Fibroblast of skin of left biceps (primary cell): ENCODE measurements at regions not wholly inside any gene's neighbourhood (a gene's known extent, or its start where the extent isn't known, plus 50 kb on each side); places are given as distances from the start of the nearest gene placed in this dataset.
A peak's percentile ranks its signal among the peaks of the same experiment; 100 is the strongest.
"Not testable (repeated sequence)": the region's sequence is repeated elsewhere in the genome, so short reads cannot be mapped to it uniquely, and the experiment has no call there.

Experiments
- DNase-seq, 2 experiments: peaks; one replicate each; pipeline ENCODE4 v3.0.0-alpha.2; 2013; ENCODE audit warnings: low read depth in 2 of 2

DNA sequence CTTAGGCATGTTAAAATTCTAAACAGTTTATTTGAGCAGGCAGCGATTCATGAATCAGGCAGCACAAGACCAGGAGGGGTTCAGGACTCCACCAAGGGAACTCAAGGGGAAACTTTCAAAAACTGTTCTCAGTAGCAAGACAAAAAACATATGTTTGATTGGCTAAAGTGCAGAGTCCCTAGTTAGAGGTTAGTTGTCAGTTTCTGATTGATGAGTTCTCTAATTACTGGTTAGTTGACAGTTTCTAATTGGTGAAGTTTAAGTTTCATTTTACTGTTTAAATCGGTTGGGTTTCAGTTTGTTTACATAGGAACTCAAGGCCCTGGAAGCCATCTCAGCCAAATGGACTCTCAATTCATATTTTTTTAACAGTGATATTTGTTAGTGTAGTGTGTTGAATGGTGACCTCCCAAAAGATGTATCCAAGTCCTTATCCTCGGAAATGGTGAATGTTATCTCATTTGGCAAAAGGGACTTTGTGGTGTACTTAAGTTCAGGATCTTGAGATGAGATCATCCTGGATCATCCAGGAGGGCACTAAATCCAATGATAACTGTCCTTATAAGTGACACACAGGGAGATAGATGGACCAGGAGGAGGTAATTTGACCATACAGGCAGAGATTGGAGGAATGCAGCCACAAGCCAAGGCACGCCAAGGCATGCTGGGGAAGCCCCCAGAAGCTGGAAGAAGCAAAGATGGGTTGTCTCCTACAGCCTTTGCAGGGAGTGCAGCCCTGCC lies 219.2 kb upstream of the RAI14 start:
- no peak for DNase-seq

DNA sequence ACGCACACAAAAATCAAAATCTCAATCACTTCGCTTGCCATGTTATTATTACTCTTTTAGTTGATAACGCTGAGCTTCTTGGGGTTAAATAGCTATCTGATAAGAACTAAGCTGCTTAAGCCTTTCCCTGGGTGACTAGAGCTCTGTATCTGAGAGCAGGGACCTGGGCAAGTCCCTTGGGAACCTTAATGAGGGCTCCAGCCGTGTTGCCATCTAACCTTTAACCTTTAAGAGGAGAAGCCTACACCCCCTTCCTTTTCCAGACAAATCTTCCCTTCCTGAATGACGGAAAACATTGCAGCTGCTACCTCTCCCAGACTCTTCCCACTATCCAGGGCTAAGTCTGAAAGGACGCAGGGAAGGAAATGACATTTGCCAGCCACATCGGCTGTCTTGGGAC lies 216.5 kb upstream of the RAI14 start:
- no peak for DNase-seq

DNA sequence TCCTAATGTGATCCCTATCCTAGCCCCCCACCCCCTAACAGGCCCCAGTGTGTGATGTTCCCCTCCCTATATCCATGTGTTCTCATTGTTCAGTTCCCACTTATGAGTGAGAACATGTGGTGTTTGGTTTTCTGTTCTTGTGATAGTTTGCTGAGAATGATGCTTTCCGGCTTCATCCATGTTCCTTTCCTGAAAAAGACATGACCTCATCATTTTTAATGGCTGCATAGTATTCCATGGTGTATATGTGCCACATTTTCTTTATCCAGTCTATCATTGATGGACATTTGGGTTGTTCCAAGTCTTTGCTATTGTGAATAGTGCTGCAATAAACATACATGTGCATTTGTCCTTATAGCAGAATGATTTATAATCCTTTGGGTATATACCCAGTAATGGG lies 214.4 kb upstream of the RAI14 start:
- not testable (repeated sequence) for DNase-seq

DNA sequence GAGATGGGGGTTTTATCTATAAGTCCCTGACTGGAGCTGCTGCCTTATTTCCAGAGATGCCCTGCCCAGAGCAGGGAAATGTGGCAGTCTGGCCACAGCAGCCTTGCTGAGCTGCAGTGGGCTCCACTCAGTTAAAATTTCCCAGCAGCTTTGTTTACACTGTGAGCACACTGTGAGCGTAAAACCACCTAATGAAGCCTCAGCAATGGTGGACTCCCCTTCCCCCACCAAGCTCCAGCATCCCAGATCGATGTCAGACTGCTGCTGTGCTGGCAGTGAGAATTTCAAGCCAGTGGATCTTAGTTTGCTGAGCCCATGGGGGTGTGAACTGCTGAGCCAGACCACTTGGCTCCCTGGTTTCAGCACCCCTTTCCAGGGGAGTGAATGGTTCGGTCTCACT lies 208.7 kb upstream of the RAI14 start:
- no peak for DNase-seq

DNA sequence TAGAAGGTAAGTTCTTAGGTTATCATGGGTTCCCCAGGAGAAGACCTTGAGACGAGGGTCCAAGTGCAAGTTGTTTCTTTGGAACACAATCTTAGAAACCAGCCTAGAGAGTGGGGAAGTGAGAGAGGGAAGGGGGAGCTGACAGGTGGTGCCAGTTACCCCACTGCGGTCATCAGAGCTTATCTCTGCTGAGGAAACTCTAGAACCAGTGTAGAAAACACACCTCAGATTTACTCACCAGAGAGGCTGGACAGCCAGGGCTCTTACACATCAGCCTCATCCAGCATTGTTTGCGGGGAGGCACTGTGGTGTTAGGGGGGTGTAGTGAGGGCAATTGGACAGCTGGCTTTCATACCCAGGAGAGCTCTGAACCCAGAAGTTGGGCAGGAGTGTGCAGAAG lies 206.5 kb upstream of the RAI14 start:
- DNase-seq, result no peak

DNA sequence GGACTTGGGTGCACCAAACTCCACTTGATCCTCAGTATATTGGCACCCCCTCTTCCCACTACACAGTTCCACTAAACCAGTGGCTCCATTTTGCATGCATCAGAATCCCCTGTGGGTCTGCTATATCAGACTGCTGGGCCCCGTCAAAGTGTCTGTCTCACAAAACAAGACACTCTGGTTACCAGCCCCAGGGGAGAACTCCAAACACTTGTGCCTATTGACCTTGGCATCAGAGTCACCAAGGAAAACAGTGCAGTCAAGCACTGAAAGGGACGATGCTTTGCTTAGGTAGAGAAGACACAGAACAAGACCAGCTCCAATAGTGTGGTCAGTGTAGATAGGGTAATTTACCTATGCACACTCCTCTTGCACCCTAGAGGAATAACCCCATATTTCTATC lies 205.8 kb upstream of the RAI14 start:
- DNase-seq, result no peak

DNA sequence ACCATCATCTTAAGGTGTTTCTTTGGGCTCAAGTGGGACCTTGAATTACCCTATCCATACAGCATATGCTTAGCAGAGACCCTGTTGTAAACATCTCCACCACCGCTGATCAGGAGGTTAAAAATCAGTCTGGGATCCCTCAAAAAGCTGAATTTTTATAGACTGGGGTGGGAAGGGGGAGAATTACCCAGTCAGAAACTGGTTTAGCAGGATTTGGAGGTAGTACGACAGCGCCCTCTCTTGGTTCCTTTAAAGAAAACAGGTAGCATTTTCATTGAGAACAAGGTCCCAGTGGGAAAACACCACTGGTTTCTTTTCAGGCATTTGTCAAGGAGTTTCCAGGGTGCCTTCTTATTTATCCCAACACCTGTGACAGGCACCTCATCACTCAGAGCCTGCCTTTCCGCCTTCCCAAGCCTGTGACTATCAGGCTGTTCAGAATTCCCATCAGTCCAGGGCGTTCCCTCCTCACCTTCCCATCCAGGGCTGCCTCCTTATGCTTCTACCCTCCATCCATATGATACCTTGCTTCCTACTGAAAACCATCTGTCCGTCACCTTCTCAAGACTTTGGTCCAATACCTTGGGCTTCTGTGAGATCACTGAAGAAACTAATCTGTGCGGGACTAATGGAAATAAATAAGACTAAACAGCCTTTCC lies 203.8 kb upstream of the RAI14 start:
- peak in 1 of 2 experiments; percentile 1 for DNase-seq

DNA sequence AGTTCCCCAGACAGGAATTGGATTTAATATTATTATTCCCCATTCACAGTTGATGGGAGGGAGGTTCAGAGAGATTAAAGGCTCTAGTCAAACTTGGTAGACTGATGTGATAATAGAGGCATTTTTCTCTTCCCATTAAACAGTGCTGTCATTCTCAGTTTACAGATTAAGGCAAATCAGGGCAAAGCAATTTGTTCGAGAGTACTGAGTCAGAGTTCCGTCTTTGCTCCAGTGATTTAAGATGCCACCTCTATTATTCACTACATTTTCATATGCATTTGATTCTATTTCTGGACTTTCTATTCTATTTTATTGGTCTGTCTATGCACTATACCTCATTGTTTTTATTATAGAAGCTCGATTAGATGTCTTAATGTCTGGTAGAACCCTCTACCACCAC lies 201.0 kb upstream of the RAI14 start:
- no peak for DNase-seq

DNA sequence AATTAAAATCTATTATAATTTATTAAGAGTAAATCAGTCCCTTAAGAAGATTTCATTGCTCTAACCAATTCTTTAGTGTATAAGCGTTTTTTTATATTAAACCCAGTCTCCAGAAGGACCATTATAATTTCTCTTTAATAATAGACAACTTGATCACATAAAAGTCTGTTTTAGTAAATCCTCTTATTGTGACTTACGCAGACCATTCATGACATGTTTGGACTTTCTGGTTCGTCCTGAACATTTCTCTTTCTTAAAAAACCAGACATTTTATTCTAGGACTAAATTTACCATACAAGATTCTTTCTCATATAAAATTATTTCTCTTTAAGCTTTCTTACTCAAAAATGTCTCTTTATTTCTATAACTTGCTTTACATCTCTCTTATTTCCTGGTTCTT lies 196.2 kb upstream of the RAI14 start:
- DNase-seq, result no peak

DNA sequence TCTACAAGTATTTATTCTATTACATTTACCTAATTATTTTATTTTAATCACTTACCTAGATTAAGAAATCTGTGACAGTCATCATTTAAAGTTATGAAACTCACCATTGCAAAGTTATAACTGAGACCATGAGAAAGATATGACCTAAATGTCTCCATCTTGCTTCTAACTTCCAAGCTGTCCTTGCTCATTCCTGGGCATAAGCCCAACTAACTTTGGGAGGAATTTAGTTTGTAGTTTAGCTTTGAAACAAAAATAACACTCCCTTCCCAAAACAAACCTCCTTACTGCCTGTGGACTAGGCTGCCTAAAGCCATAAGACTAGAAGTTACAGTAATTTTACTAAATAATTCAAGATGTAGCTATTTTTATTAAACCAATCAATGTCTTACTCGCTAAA lies 195.6 kb upstream of the RAI14 start:
- DNase-seq, result no peak

DNA sequence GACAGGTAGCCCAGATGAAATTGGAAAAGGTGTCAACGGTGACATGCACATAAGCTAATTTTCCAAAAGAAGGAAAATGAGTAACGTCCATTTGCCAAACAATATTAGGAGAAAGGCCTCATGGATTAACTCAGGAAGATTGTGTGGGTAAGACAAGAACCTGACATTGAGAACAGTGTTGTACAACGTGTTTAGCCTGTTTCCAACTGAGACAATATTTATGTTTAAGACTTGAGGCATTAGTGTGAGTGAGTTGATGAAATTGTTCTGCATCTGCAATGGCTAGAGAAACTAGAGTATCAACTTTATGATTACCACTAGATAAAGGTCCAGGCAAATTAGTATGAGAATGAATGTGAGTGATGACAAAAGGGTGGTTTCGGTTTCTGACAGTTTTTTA lies 191.3 kb upstream of the RAI14 start:
- DNase-seq, result no peak

DNA sequence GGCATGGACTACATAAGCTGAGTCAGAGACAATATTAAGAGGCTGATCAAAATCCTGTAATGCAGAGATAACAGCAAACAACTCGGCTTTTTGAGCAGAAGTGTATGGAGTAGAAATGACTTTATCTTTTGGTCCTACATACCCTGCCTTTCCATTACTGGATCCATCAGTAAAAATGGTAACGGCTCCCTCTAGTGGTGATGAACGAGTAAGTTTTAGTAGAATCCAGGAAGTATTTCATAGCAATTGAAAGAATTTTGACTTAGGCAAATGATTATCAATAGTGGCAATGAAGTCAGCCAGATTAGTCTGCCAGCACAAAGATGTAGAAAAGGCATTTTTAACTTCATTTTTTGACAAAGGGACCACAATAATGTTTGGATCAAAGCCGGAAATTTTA lies 190.8 kb upstream of the RAI14 start:
- not testable (repeated sequence) for DNase-seq

DNA sequence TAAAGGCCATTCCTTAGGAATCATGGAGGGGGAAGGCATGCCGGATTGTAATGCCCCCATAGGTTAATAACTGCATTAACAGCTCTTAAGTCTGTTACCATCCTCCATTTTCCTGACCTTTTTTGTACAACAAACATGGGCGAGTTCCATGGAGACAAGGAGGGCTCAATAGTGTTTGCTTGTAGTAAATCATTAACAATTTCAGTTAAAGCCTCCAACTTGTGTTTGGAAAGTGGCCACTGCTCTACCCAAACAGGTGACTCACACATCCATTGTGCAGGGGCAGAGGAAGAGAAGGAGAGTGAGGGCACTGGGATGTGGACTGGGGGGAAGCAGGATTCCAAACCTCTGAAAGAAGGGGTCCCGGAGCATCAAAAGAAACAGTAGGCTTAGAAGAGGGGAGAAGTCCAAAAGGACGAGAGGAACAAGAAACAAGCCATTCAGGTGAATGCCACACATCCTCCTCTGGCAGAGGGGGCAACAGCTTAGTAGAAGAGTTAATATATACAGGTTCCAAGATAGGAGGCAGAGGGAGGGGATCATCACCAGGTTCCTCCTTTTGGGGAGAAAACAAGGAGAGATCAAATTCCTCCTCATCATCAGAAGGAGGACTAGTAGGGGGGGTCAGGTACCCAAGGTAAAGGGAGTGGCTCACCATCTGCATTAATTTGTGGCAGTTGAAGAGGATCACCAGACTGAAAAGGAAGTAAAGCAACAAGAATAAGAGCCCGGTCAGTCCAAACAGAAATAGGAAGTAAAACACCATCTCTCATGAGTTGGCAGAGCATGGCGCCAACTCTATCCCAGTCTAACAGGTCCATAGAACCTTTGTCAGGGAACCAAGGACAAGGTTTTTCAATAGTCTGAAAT lies 189.4 kb upstream of the RAI14 start:
- not testable (repeated sequence) for DNase-seq

DNA sequence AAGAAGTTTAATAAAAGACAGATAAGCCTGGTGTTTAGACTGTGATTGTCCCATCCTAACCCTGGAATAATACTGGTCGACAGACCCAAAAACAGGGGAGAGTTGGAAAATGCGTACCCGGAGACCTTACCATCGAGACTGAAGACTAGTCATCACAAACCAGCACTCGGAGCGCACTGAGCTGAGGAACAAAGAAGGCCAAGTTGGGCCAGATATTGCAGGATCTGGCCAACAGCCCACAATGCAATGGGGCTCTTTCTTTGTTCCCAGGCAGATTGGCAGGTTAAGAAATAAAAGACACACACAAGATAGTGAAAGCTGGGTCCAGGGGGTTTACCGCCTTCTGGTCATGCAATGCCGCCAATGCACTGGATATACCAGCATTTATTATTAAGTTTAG lies 188.7 kb upstream of the RAI14 start:
- DNase-seq, result no peak

DNA sequence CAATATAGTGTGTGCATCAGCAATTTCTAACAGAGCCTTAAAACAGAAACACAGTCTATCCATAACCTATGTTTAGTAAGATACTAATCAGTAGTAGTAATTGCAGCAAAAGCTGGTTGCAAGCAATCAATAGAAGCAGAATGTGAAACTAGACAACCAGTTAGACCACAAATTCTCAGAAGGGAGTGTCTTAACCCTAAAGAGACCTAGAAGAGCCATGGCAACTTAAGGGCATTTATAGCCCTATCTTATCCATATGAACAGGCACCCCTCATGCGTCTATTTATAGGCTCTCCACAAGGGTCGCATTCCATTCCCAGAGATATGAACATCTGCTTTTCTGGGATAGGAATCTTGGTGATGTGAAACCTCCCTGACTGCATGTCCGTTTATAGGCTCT lies 188.1 kb upstream of the RAI14 start:
- DNase-seq, result not testable (repeated sequence)

DNA sequence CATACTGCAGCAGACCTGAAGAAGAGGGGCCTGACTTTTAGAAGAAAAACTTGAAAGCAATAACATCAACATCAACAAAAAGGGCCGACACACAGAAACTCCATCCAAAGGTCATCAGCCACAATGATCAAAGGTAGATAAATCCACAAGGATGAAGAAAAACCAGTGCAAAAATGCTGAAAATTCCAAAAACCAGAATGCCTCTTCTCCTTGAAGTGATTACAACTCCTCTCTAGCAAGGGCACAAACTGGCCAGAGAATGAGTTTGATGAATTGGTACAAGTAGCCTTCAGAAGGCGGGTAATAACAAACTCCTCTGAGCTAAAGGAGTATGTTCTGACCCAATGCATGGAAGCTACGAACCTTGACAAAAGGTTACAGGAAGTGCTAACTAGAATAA lies 186.2 kb upstream of the RAI14 start:
- DNase-seq, result no peak

DNA sequence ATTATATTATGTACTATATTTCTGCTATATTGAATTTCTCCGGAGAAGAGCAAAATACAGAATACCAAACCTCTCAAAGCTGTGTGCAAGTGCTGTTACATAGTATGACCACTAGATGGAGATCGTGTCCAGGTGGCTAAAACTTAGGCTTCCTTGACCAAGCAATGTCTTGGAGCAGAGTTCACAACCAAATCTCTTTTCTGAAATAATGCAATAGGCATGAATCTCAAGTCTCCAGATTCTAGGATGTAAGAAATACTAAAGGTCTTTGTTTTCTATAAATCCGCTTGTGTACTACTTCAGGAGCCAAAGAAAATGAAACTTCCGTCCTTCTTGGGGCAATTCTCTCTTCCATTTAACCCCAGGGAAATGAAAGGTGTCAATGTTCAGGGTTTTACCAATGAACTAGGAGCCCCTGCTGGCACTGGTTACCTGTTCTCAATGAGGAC lies 181.5 kb upstream of the RAI14 start:
- DNase-seq, result no peak

DNA sequence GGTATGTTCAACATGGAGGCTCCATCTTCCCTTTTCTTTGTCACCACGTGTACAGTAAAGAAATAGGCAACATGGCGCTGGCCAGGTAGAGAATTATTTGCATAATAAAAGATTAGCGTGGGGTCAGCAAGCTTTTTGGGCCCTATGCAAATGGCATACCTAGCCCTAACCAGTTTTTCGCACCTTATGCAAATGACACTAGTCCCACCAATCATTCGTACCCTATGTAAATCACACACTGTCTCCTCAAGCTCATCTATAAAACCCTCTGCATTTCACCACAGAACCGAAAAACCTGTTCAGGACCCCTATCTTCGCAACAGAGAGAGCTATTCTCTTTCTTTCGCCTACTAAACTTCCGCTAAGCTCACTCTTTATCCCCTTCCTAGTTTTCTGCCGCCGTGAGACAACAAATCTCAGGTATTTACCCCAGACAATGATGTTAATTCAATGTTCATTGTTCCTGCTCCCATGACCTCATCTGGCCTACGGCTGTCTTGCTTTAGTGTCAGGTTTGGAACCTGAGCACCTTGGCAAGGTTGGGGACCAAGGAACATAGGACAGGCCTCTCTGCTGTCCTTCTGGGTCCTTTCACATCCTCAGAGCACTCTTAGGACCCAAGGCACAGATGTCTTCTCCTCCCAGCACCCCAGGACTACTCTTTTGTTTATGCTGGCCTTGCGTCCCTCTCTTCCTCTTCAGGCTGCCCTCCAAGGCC lies 180.7 kb upstream of the RAI14 start:
- DNase-seq, result no peak

DNA sequence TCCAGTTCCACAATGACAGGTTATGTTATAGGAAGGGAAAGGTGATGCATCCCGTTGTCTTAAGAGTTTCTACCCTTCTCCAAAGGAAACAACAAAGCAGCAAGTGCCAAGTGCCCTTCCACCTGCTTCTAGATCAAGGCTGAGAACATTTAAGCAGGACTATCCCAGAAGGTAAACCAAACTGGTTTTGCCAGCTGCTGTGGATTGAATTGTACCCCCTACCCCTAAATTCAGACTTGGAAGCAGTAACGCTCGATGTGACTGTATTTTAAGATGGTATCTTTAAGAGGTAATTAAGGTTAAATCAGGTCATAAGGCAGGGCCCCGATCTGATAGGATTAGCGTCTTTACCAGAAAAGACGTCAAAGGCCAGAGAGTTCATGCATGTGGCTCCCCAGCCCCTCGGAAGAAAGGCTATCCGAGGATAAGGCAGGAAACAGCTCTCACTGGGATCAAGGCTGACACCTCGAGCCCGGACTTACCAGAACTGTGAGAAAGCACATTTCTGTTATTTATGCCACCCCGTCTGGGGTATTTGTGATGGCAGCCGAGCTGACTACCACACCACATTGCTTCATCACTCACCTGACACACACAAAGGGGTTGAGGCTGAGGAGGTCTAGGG lies 179.1 kb upstream of the RAI14 start:
- no peak for DNase-seq

DNA sequence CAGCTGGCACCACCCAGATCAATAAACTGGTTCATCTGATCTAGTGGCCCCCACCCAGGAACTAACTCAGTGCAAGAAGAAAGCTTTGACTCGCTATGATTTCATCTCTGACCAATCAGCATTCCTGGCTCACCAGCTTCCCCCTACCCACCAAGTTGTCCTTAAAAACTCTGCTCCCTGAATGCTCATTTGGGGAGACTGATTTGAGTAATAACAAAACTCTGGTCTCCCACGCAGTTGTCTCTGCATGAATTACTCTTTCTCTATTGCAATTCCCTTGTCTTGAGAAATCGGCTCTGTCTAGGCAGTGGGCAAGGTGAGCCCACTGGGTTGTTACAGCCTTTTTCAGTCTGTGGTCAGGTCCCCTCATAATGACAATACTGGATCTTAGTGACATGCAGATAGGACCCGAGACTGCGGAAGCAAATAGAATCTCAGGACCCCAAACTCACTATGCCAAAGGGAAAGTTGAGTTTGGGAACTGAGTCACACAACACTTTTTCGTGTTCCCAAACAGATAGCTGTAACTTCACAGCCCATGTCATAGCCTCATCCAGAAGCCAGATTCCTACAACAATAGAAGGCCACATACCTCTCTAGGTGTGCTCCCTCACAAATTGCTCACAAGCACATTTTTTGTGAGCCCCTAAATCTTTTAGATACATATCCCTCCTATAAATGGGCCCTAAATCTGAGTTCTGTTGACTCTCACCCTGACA lies 175.2 kb upstream of the RAI14 start:
- no peak for DNase-seq
